ENCODE measurements at regions not wholly inside any gene's neighbourhood (a gene's known extent, or its start where the extent isn't known, plus 50 kb on each side); places are given as distances from the start of the nearest gene placed in this dataset.

GRCh38 chr2:10989151-10989550 is 77.4 kb downstream of the KCNF1 start:
- intact Hi-C loops (cut with DNase I): no loop called here
- H3K27me3 ChIP-seq (ENCODE audit: control insufficient read depth, insufficient read depth, low read length): no peaks in the 10 kb centered on the region
- FAIRE-seq: no peak

GRCh38 chr2:10989782-10990181 is 78.0 kb downstream of the KCNF1 start:
- H3K4me3 ChIP-seq (ENCODE audit: low read length in 3 of 3): no peak overlapping the region
- FAIRE-seq (no peak), DNase-seq (no peak)
- H3K27me3 ChIP-seq (ENCODE audit: control insufficient read depth, insufficient read depth, low read length): no peaks in the 10 kb centered on the region
- no peak overlapping the region for H3K27ac ChIP-seq (ENCODE audit: low read depth in 2 of 2, low read length in 2 of 2)
- no peak for TF ChIP-seq CTCF (IDR thresholded peaks at IDR 0.05; ENCODE audit: borderline replicate concordance, extremely low read depth, insufficient read depth)
- intact Hi-C loops (cut with DNase I): no loop called here
- H3K36me3 ChIP-seq (ENCODE audit: control insufficient read depth in 2 of 3, insufficient read depth in 3 of 3, low read length in 3 of 3): no peaks in the 10 kb centered on the region
- no peaks in the 10 kb centered on the region for H3K9me3 ChIP-seq (ENCODE audit: control insufficient read depth in 2 of 3, insufficient read depth in 1 of 3, low read length in 3 of 3)
- no peak overlapping the region for H3K9ac ChIP-seq (ENCODE audit: low read length in 3 of 3)
- H3K4me1 ChIP-seq (ENCODE audit: control insufficient read depth in 2 of 3, insufficient read depth in 2 of 3, low read depth in 1 of 3, low read length in 3 of 3): no peaks in the 10 kb centered on the region

More at GRCh38 chr2:10989151-10989550, 77.4 kb downstream of the KCNF1 start:
- Histone ChIP-seq H3K27ac (ENCODE audit: low read depth in 2 of 2, low read length in 2 of 2) (no peak overlapping the region), H3K9ac (ENCODE audit: low read length in 3 of 3) (no peak overlapping the region), H3K9me3 (ENCODE audit: control insufficient read depth in 2 of 3, insufficient read depth in 1 of 3, low read length in 3 of 3) (no peaks in the 10 kb centered on the region), H3K4me3 (ENCODE audit: low read length in 3 of 3) (no peak overlapping the region), H3K36me3 (ENCODE audit: control insufficient read depth in 2 of 3, insufficient read depth in 3 of 3, low read length in 3 of 3) (no peaks in the 10 kb centered on the region), H3K4me1 (ENCODE audit: control insufficient read depth in 2 of 3, insufficient read depth in 2 of 3, low read depth in 1 of 3, low read length in 3 of 3) (no peaks in the 10 kb centered on the region)
- no peak for TF ChIP-seq CTCF (IDR thresholded peaks at IDR 0.05; ENCODE audit: borderline replicate concordance, extremely low read depth, insufficient read depth)
- no peak for DNase-seq

DNA sequence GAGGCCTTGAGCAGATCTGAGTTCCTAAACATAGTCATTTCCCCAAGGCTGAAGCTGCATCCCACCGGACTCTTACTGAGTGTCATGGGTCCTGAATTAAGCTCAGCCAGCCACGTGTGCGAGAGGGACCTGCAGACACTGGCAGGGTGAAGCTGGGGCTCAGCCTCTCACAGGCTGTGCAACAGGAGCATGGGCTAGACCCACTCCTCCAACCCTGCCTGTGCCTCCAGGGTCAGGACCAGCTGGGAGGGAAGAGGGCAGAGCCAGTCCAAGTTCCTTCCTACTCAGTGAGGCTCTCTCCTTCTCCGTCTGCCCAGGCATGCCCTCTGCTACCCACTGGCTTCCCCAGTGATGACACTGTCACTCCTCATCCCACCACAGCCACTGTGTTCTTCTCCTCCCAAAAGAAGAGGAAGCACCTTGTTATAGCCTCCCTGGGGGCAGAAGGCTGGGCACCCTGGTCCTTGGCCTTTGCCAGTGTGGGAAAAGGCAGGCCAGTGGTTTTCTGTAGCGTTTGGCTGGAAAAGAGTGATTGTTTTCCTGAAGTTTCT is 78.9 kb downstream of the KCNF1 start:
- H3K27ac ChIP-seq (ENCODE audit: low read depth in 2 of 2, low read length in 2 of 2): no peak overlapping the region
- H3K27me3 ChIP-seq (ENCODE audit: control insufficient read depth, insufficient read depth, low read length): no peaks in the 10 kb centered on the region
- H3K36me3 ChIP-seq (ENCODE audit: control insufficient read depth in 2 of 3, insufficient read depth in 3 of 3, low read length in 3 of 3): no peaks in the 10 kb centered on the region
- no peak overlapping the region for H3K4me3 ChIP-seq (ENCODE audit: low read length in 3 of 3)
- intact Hi-C loops (cut with DNase I): no loop called here
- TF ChIP-seq CTCF (IDR thresholded peaks at IDR 0.05; ENCODE audit: borderline replicate concordance, extremely low read depth, insufficient read depth): no peak
- H3K9me3 ChIP-seq (ENCODE audit: control insufficient read depth in 2 of 3, insufficient read depth in 1 of 3, low read length in 3 of 3): no peaks in the 10 kb centered on the region
- H3K4me1 ChIP-seq (ENCODE audit: control insufficient read depth in 2 of 3, insufficient read depth in 2 of 3, low read depth in 1 of 3, low read length in 3 of 3): no peaks in the 10 kb centered on the region
- FAIRE-seq: no peak
- no peak for DNase-seq
- H3K9ac ChIP-seq (ENCODE audit: low read length in 3 of 3): no peak overlapping the region
